Sigmoid colon (tissue), 6 donors: ENCODE measurements at regions not wholly inside any gene's neighbourhood (a gene's known extent, or its start where the extent isn't known, plus 50 kb on each side); places are given as distances from the start of the nearest gene placed in this dataset.

Experiments used
- DNase-seq: peaks from one replicate; pipeline ENCODE4 v3.0.0-alpha.2; 2019
- H3K27ac ChIP-seq, 4 donors: fragments of 200-600 bp; sonication (generic); one replicate each; pipeline ENCODE4 v1.5.1; 2016 to 2019; ENCODE audit warnings: mild to moderate bottlenecking in 1 of 4
- H3K27me3 ChIP-seq, 3 donors: fragments of 200-600 bp; sonication (generic); one replicate each; pipeline ENCODE4 v1.5.1; 2019; ENCODE audit warnings: mild to moderate bottlenecking in 1 of 3
- H3K36me3 ChIP-seq, 4 donors: fragments of 200-600 bp; sonication (generic); one replicate each; pipeline ENCODE4 v1.5.1; 2016 to 2019
- H3K4me1 ChIP-seq, 4 donors: fragments of 200-600 bp; sonication (generic); one replicate each; pipeline ENCODE4 v1.5.1; 2017 to 2019
- H3K4me3 ChIP-seq, 4 donors: fragments of 200-600 bp; sonication (generic); one replicate each; pipeline ENCODE4 v1.5.1; 2017 to 2019; ENCODE audit warnings: mild to moderate bottlenecking in 2 of 4, moderate library complexity in 1 of 4
- H3K9me3 ChIP-seq, 4 donors: fragments of 200-600 bp in 3 of 4; sonication (generic) in 3 of 4; one replicate each; pipeline versions ENCODE4 v1.5.1 to v1.6.1; 2013 to 2019
- CTCF ChIP-seq, 4 experiments: fragments of 450-650 bp in 3 of 4; fragments of 200-600 bp in 1 of 4; IDR thresholded peaks; one replicate each; pipeline ENCODE4 v1.5.1; 2016 to 2019; ENCODE audit warnings: antibody characterized with exemption in 4 of 4, mild to moderate bottlenecking in 3 of 4, moderate library complexity in 2 of 4
- EP300 ChIP-seq, 4 donors: sonication (generic); formaldehyde crosslinking; IDR thresholded peaks; one replicate each; pipeline ENCODE4 v1.6.1; 2017; ENCODE audit warnings: antibody characterized with exemption in 4 of 4
- POLR2A ChIP-seq, 2 donors: fragments of 450-650 bp; IDR thresholded peaks; one replicate each; pipeline ENCODE4 v1.6.1; 2016; ENCODE audit warnings: antibody characterized with exemption in 2 of 2, mild to moderate bottlenecking in 2 of 2, moderate library complexity in 2 of 2
- POLR2AphosphoS5 ChIP-seq, 4 donors: sonication (generic); formaldehyde crosslinking; IDR thresholded peaks; one replicate each; pipeline ENCODE4 v1.6.1; 2017; ENCODE audit warnings: antibody characterized with exemption in 4 of 4
- WGBS, 2 donors: extraction: QIAGEN DNeasy Blood & Tissue Kit; methylation state at CpG; one replicate each; pipeline ENCODE4 v1.1.7; 2013; 5-methylcytosine and 5-hydroxymethylcytosine counted together
- intact Hi-C: fragments of 100-400 bp; cut with DNase I; formaldehyde crosslinking; loops from one replicate; pipeline ENCODE4 v1.15.1; 2023
- donor health status: healthy with polysubstance abuse.
- donor health status: healthy.

GRCh38 chr3:193754719-193755118 lies 161.7 kb downstream of the OPA1 start:
- no peaks in the 10 kb centered on the region for H3K27me3 ChIP-seq
- no peaks in the 10 kb centered on the region for H3K36me3 ChIP-seq
- TF ChIP-seq POLR2A (IDR thresholded peaks at IDR 0.05) = no peak
- no peak for TF ChIP-seq POLR2AphosphoS5 (IDR thresholded peaks at IDR 0.05)
- TF ChIP-seq CTCF (IDR thresholded peaks at IDR 0.05) = no peak
- TF ChIP-seq EP300 (IDR thresholded peaks at IDR 0.05) = no peak
- no peaks in the 10 kb centered on the region for H3K4me1 ChIP-seq
- intact Hi-C loops = no loop called here
- no peak overlapping the region for H3K27ac ChIP-seq
- DNase-seq = no peak
- H3K9me3 ChIP-seq = peaks cover 3 to 7% (median 5%) of the 10 kb centered on the region in 4 donors
- H3K4me3 ChIP-seq = no peak overlapping the region

- no peak for TF ChIP-seq CTCF (IDR thresholded peaks at IDR 0.05)
- TF ChIP-seq POLR2A (IDR thresholded peaks at IDR 0.05) = no peak
- TF ChIP-seq POLR2AphosphoS5 (IDR thresholded peaks at IDR 0.05) = no peak
- TF ChIP-seq EP300 (IDR thresholded peaks at IDR 0.05) = no peak
- 97% methylated on average over 1 of the region's 1 CpG for WGBS, 2 donors
These were observed 163.5 kb downstream of the OPA1 start for GRCh38 chr3:193756536-193756935.

GRCh38 chr3:193757457-193757856 lies 164.4 kb downstream of the OPA1 start:
- intact Hi-C loops = no loop called here
- 90 to 91% methylated on average over 2 of the region's 2 CpGs for WGBS, 2 donors

More at GRCh38 chr3:193756536-193756935, 163.5 kb downstream of the OPA1 start:
- Histone ChIP-seq H3K27me3 (no peaks in the 10 kb centered on the region), H3K4me1 (no peaks in the 10 kb centered on the region), H3K27ac (no peak overlapping the region), H3K4me3 (no peak overlapping the region), H3K9me3 (peaks cover 3 to 7% (median 5%) of the 10 kb centered on the region in 4 donors), H3K36me3 (no peaks in the 10 kb centered on the region)
- intact Hi-C loops = no loop called here
- DNase-seq = no peak

GRCh38 chr3:193761969-193762368 lies 169.0 kb downstream of the OPA1 start:
- H3K9me3 ChIP-seq = peaks cover 1 to 4% (median 3%) of the 10 kb centered on the region in 4 donors
- TF ChIP-seq POLR2AphosphoS5 (IDR thresholded peaks at IDR 0.05) (no peak), CTCF (IDR thresholded peaks at IDR 0.05) (no peak), POLR2A (IDR thresholded peaks at IDR 0.05) (no peak), EP300 (IDR thresholded peaks at IDR 0.05) (no peak)
- no peaks in the 10 kb centered on the region for H3K36me3 ChIP-seq
- no peaks in the 10 kb centered on the region for H3K27me3 ChIP-seq
- WGBS, 2 donors = 87 to 88% methylated on average over 5 of the region's 5 CpGs
- DNase-seq = no peak
- H3K27ac ChIP-seq = no peak overlapping the region
- no peak overlapping the region for H3K4me3 ChIP-seq
- intact Hi-C loops = no loop called here
- H3K4me1 ChIP-seq = no peaks in the 10 kb centered on the region

More at GRCh38 chr3:193757457-193757856, 164.4 kb downstream of the OPA1 start:
- H3K27me3 ChIP-seq = no peaks in the 10 kb centered on the region
- H3K4me1 ChIP-seq = no peaks in the 10 kb centered on the region
- no peak overlapping the region for H3K4me3 ChIP-seq
- DNase-seq = no peak
- TF ChIP-seq POLR2AphosphoS5 (IDR thresholded peaks at IDR 0.05) = no peak
- no peaks in the 10 kb centered on the region for H3K36me3 ChIP-seq
- no peak overlapping the region for H3K27ac ChIP-seq
- peaks cover 3 to 7% (median 5%) of the 10 kb centered on the region in 4 donors for H3K9me3 ChIP-seq

- WGBS, 2 donors = 86 to 95% methylated on average over 1 of the region's 1 CpG
- TF ChIP-seq POLR2A (IDR thresholded peaks at IDR 0.05) (no peak), CTCF (IDR thresholded peaks at IDR 0.05) (no peak), POLR2AphosphoS5 (IDR thresholded peaks at IDR 0.05) (no peak), EP300 (IDR thresholded peaks at IDR 0.05) (no peak)
- Histone ChIP-seq H3K27ac (no peak overlapping the region), H3K36me3 (no peaks in the 10 kb centered on the region), H3K4me1 (no peaks in the 10 kb centered on the region), H3K9me3 (no peaks in the 10 kb centered on the region), H3K4me3 (no peak overlapping the region), H3K27me3 (no peaks in the 10 kb centered on the region)
- intact Hi-C loops = no loop called here
- no peak for DNase-seq
These were observed 169.6 kb downstream of the OPA1 start for GRCh38 chr3:193762657-193763056.
